Fibroblast of the aortic adventitia (primary cell): ENCODE measurements at regions not wholly inside any gene's neighbourhood (a gene's known extent, or its start where the extent isn't known, plus 50 kb on each side); places are given as distances from the start of the nearest gene placed in this dataset.
A peak's percentile ranks its signal among the peaks of the same experiment; 100 is the strongest.
"Not testable (repeated sequence)": the region's sequence is repeated elsewhere in the genome, so short reads cannot be mapped to it uniquely, and the experiment has no call there.

ENCODE experiments used
- DNase-seq: peaks from one replicate; pipeline ENCODE4 v3.0.0-alpha.2; 2010; ENCODE audit warnings: low read depth
- H3K4me3 ChIP-seq: 2 replicates; pipeline ENCODE4 v1.5.1; 2011; ENCODE audit warnings: low read depth, mild to moderate bottlenecking, control low read depth, low read length, moderate library complexity
- CTCF ChIP-seq: IDR thresholded peaks from 2 replicates; pipeline ENCODE4 v1.5.1; 2011; ENCODE audit warnings: mild to moderate bottlenecking, low read length, control low read depth, inconsistent platforms; ENCODE audit not compliant: insufficient read depth

GRCh38 chr7:87287738-87288341 lies 57.6 kb upstream of the CROT start:
- no peak overlapping the region for H3K4me3 ChIP-seq
- DNase-seq: no peak
- no peak for TF ChIP-seq CTCF

DNA sequence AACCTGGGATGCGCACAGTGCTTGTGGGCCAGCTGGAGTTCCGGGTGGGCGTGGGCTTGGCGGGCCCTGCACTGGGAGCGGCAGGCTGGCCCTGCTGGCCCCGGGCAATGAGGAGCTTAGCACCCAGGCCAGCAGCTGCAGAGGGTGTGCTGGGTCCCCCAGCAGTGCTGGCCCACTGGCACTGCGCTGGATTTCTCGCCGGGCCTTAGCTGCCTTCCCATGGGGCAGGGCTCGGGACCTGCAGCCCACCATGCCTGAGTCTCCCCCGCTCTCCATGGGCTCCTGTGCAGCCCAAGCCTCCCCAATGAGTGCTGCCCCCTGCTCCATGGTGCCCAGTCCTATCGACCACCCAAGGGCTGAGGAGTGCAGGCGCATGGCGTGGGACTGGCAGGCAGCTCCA lies 56.7 kb upstream of the CROT start:
- DNase-seq, H3K4me3 ChIP-seq: not testable (repeated sequence)

- H3K4me3 ChIP-seq: not testable (repeated sequence)
- DNase-seq: peak; percentile 71
Observed at GRCh38 chr7:87295565-87295964, 49.9 kb upstream of the CROT start.
